ENCODE measurements at regions not wholly inside any gene's neighbourhood (a gene's known extent, or its start where the extent isn't known, plus 50 kb on each side); places are given as distances from the start of the nearest gene placed in this dataset.

DNA sequence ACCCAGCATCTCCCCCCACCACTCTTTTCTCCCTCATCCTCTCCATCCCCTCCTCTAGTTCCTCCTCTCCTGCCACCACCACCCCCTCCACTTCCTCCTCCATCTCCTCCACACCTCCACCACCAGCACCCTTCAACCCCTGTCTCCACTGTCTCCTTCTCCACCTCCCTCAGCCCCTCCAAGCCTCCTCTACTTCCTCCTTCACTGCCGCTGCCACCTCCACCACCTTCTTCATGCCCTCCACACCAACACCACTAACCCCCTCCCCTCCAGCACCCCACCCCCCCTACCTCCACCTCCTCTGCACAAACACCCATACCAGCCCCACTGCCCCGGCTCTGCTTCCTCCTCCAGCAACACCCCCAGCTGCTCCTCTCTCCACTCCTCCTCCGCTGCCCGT lies 88.0 kb downstream of the HES1 start:
- ATAC-seq (ENCODE audit: low read depth) = no peak
- Histone ChIP-seq H3K4me3 (ENCODE audit: severe bottlenecking) (no peak overlapping the region), H3K9me3 (ENCODE audit: severe bottlenecking) (no peaks in the 10 kb centered on the region), H3K27ac (ENCODE audit: poor library complexity, severe bottlenecking) (no peak overlapping the region), H3K4me1 (ENCODE audit: insufficient read depth, poor library complexity, severe bottlenecking) (no peaks in the 10 kb centered on the region), H3K27me3 (ENCODE audit: insufficient read depth, poor library complexity, severe bottlenecking) (no peaks in the 10 kb centered on the region), H3K36me3 (ENCODE audit: low read depth) (no peaks in the 10 kb centered on the region)
- TF ChIP-seq, protein P1, sequence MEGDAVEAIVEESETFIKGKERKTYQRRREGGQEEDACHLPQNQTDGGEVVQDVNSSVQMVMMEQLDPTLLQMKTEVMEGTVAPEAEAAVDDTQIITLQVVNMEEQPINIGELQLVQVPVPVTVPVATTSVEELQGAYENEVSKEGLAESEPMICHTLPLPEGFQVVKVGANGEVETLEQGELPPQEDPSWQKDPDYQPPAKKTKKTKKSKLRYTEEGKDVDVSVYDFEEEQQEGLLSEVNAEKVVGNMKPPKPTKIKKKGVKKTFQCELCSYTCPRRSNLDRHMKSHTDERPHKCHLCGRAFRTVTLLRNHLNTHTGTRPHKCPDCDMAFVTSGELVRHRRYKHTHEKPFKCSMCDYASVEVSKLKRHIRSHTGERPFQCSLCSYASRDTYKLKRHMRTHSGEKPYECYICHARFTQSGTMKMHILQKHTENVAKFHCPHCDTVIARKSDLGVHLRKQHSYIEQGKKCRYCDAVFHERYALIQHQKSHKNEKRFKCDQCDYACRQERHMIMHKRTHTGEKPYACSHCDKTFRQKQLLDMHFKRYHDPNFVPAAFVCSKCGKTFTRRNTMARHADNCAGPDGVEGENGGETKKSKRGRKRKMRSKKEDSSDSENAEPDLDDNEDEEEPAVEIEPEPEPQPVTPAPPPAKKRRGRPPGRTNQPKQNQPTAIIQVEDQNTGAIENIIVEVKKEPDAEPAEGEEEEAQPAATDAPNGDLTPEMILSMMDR (IDR thresholded peaks at IDR 0.05; ENCODE audit: poor library complexity, severe bottlenecking) = no peak
- no peak for DNase-seq (ENCODE audit: low spot score)

DNA sequence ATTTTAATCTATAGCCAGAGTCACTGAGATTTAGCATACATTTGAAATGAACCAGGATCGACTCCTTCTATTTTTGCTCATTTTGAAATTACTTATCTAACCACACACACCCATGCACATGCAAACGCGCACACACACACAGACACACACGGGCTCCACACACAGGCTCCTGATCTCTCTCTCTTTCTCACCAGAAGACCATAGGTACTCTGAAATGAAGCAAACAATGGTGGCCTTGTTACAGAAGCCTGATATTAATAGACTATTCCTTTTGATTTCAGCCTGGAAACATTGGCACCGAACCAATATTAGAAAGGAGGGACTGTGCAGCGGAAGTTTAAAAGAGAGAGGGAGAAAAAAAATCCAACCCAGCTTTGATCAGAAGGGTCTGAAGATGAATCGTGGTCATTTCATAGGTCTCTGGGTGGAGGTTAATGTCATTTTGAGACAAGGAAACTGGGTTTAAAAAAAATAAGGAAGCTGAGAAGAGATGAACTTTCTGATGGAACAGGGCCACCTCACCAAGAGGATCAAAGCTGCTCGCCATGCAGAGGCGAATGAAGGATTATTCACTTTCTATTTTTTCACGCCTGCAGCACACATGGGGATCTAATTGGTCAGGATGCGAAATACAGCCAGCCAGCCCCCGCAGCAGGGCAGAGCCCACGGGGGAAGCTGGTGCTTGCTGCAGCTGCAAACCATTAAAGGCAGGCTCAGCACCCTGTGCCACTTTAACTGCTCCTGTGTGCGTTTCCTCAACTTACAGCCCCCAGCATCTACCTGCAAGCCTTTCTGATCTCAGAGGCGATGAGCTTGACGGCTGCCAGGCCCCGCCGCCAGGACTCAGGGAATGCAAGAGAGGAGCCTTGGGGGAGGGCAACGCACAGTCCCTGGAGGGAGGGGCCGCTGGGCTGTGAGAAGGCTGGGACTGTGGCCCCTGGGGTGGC lies 88.8 kb downstream of the HES1 start:
- no peaks in the 10 kb centered on the region for H3K36me3 ChIP-seq (ENCODE audit: low read depth)

DNA sequence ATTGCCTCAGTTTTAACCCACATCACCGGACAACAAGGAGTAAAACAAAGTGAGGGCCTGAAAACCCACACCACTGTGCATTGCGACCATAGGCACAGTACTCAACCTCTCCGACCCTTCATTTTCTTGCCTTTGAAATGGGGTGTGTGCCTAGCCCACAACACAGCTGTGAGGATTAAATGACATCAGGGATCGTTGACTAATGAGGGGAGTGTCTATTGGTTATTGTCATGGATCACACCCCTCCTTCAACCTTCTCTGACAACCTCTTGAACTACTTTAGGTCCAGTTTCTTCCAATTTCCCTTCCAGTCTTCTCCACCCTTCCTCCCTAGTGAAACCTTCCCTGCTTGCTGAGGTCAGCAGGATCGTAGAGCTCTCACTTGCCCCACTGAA lies 89.5 kb downstream of the HES1 start:
- Histone ChIP-seq H3K9me3 (ENCODE audit: severe bottlenecking) (no peaks in the 10 kb centered on the region), H3K36me3 (ENCODE audit: low read depth) (no peaks in the 10 kb centered on the region), H3K27me3 (ENCODE audit: insufficient read depth, poor library complexity, severe bottlenecking) (no peaks in the 10 kb centered on the region), H3K27ac (ENCODE audit: poor library complexity, severe bottlenecking) (no peak overlapping the region), H3K4me1 (ENCODE audit: insufficient read depth, poor library complexity, severe bottlenecking) (no peaks in the 10 kb centered on the region), H3K4me3 (ENCODE audit: severe bottlenecking) (no peak overlapping the region)
- DNase-seq (ENCODE audit: low spot score) = no peak
- TF ChIP-seq, protein P1 (IDR thresholded peaks at IDR 0.05; ENCODE audit: poor library complexity, severe bottlenecking) = no peak
- no peak for ATAC-seq (ENCODE audit: low read depth)

More for the DNA sequence above, 88.8 kb downstream of the HES1 start:
- Histone ChIP-seq H3K4me3 (ENCODE audit: severe bottlenecking) (no peak overlapping the region), H3K27me3 (ENCODE audit: insufficient read depth, poor library complexity, severe bottlenecking) (no peaks in the 10 kb centered on the region), H3K9me3 (ENCODE audit: severe bottlenecking) (no peaks in the 10 kb centered on the region), H3K4me1 (ENCODE audit: insufficient read depth, poor library complexity, severe bottlenecking) (no peaks in the 10 kb centered on the region), H3K27ac (ENCODE audit: poor library complexity, severe bottlenecking) (no peak overlapping the region)
- DNase-seq (ENCODE audit: low spot score) = no peak
- no peak for ATAC-seq (ENCODE audit: low read depth)
- TF ChIP-seq, protein P1 (IDR thresholded peaks at IDR 0.05; ENCODE audit: poor library complexity, severe bottlenecking) = no peak

DNA sequence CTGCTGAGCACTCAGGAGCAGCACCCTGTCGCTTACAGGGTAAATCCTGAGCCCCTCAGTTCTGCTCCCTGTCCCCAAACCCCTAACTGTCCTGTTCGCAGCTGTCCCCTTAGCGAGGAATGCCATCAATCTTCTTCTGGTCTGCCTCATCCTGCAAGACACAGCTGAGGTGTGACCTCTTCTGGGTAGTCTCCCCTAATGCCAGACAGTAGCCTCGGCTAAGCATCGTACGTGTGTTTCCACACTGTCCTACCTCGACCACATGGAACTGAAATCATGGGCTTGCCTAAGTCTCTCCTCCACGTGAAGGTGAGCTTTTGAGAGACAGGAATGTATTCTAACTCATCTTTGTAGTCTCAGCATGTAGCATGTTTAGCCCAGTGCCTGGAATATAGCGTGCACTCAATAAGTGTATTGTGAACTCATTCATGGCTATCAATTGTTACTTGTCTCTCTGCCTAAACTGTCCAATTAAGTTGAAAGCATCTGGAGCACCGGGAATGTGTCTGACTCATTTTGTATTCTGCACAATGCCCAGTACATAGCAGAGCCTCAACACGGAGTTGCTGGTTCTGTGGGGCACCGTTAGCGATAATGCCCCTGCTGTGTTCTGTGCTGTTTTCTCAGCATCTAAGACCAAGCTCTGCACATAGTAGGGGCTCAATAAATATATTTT lies 90.2 kb downstream of the HES1 start:
- Histone ChIP-seq H3K4me1 (ENCODE audit: insufficient read depth, poor library complexity, severe bottlenecking) (no peaks in the 10 kb centered on the region), H3K9me3 (ENCODE audit: severe bottlenecking) (no peaks in the 10 kb centered on the region), H3K36me3 (ENCODE audit: low read depth) (no peaks in the 10 kb centered on the region), H3K4me3 (ENCODE audit: severe bottlenecking) (no peak overlapping the region), H3K27ac (ENCODE audit: poor library complexity, severe bottlenecking) (no peak overlapping the region), H3K27me3 (ENCODE audit: insufficient read depth, poor library complexity, severe bottlenecking) (no peaks in the 10 kb centered on the region)
- DNase-seq (ENCODE audit: low spot score) (no peak), ATAC-seq (ENCODE audit: low read depth) (no peak)
- TF ChIP-seq, protein P1 (IDR thresholded peaks at IDR 0.05; ENCODE audit: poor library complexity, severe bottlenecking) = no peak
